GM18868 (cell line): ENCODE measurements at regions not wholly inside any gene's neighbourhood (a gene's known extent, or its start where the extent isn't known, plus 50 kb on each side); places are given as distances from the start of the nearest gene placed in this dataset.
A peak's percentile ranks its signal among the peaks of the same experiment; 100 is the strongest.
"Not testable (repeated sequence)": the region's sequence is repeated elsewhere in the genome, so short reads cannot be mapped to it uniquely, and the experiment has no call there.

Source experiments
- ATAC-seq: cut with Tn5 transposase; IDR thresholded peaks from one replicate; pipeline ENCODE4 v1.9.1; 2021; ENCODE audit warnings: mild to moderate bottlenecking, moderate library complexity; ENCODE audit not compliant: unreplicated experiment

DNA sequence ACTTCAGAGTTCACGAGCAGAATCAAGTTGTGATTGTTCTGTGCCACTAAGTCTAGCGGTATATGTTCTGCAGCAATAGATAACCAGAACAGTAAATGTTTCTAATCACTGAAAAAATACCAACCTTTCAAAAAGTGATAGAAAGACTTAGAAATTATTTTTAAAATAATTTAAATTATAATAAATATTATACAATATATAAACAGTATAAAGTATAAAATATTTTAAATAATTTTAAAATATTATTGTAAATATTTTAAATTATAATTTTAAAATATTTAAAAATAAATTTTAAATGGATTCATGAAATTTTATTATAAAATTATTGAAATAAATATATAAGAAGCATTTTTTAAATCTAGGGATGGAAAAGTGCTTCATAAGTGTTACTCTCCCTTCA lies 126.3 kb upstream of the ID2 start:
- ATAC-seq: no peak

DNA sequence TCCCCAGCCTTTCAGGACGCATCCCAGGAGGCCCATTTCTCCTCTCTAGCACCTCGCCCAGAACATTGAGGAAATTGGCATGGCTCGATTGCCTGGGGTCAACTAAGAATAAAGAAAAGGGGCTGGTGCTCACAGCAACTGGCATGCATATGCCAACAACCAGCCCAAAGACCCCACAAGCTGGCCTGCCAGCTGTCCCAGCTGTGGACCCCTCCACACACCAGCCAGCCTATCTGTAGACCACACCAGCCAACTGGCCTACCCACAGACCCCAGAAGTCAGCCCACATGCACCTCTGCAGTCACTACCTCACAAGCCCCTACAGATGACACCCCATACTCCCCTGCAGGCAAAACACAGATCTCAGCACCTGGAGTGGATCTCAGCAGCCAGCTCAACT lies 123.8 kb upstream of the ID2 start:
- ATAC-seq: no peak

DNA sequence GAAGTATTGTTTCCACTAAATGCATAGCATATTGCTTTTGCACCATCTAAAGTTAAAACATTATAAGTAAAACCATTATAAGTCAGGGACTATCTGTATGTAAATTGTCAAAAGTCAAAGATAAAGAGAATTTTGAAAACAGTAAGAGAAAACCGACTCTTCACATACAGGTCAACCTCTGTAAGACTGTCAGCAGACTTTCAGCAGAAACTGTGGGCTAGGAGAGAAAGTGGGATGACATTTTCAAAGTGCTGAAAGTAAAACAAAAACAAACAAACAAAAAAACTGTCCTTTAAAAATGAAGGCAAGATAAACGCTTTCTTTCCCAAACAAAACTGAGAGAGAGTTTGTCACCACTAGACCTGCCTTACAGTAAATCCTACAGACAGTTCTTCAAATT lies 122.9 kb upstream of the ID2 start:
- ATAC-seq: no peak

DNA sequence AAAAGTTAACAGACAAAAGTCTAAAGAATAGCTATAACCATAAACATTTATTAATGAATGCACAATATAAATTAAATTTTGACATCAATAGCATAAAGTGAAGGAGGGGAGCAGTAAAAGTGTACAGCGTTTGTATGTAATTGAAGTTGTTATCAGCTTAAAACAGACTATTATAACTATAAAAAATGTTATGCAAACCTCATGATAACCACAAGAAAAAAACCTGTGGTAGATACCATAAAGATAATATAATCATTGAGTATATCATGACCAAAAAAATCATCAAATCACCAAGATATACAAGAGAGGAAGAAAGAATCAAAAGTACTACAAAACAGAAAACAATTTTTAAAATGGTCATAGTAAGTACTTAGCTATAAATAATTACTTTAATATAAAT lies 122.1 kb upstream of the ID2 start:
- no peak for ATAC-seq

DNA sequence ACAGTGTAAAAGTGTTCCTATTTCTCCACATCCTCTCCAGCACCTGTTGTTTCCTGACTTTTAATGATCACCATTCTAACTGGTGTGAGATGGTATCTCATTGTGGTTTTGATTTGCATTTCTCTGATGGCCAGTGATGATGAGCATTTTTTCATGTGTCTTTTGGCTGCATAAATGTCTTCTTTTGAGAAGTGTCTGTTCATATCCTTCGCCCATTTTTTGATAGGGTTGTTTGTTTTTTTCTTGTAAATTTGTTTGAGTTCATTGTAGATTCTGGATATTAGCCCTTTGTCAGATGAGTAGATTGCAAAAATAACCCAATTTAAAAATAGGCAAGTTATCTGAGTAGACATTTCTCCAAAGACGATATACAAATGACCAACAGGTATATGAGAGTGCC lies 120.2 kb upstream of the ID2 start:
- ATAC-seq: not testable (repeated sequence)

DNA sequence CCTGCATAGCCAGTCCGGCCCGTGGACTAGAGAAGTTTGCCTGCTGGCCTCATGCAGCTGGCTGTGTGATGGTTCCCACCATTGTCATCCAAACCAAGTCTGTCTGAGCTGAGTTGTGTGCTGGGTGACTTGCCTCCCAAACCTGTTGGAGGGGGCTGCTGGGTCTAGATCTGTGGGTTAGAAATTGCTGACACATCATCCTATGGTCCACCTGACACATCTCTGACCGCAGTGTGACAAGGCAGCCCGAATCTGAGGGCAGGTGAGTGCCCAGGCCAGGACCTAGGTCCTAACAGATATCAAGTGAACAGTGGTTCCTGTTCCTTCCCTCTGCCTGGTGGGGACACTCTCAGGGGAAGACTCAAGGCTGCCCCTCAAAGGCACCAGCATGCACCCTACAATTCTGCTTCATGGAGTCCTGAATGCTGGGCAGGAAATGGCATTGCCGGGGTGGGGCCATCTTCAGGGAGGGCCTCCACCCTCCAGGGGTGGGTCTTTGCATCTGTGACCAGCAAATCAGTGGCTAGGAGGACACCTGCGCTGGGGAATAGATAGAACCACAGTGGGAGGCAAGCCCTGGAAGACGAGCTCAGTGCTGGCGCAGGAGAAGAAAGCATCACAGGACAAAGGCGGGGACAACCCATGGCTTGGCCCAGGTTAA lies 117.9 kb upstream of the ID2 start:
- no peak for ATAC-seq

DNA sequence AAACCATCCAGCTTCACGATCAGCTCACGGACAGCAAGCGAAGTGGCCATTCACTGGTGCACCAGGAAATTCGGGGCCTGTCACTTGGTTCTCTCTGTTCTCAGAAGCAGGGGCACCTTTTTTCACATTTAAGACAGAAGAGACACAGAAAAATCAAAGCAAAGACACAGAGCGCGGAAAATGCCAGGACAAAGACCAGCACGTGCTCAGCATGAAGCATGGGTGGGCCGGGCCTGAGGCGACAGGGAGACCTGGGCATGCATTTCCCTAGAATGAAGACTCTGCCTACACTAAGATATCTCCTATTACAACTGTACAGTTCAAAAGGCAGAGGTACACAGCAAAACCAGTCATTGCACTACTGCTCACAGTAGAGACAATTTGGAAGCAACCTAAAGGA lies 117.4 kb upstream of the ID2 start:
- no peak for ATAC-seq

DNA sequence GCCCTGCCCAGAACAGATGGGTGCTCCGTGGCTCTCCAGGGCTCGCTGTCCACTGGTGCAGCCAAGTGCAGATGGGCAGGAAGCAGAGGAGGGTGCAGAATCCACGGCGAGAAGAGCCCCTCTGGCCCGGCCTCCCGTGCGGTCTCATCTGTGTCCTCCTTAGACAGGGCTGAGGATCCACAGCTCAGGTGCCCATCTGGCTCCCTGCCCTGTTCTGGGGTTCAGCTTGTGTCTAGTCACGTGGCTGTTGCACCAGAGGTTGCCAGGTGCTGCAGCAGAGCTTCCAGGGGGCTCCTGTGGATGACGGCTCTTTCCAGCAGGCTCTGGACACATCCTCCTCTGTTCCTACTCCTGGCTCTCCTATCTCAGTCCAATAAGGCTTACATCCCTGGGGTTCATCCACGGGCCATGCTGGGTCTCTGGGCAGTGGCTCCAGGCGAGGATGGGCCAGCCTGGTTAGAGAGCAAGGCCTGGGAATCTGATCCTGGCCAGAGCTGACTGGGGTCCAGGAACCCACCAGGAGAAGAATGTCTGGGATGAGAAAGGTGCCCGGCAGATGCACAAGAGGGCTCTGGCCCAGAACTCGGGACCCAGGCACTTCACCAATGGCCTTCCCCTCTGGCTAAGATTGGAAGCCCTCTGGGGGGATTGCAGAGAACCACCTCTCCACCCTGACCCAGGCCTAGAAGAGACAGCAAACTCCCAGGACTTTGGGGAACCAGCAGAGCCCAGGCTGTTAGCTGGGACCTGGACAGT lies 116.3 kb upstream of the ID2 start:
- no peak for ATAC-seq

DNA sequence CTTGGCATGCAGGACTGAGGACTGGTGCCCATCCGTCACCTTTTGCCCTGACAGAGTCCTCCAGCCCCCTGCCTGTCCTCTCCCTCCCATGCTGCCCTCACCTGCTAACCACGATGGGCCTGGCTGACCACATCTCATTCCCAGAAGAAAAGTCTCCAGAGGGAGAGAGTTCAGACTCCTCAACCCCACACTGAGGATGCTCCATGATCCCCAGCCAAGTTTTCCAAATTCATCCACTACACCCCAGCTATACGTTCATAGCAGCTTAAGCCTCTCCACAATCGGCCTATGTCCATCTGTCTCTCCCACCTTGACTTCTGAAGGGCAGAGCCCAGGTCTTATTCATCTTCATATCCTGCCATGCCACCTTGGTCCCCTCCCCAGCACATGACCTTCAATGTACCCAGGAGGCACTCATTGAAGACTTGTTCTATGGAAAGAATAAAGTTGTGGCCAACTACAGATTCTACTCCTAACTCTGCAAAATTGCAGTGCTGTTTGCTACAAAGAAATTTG lies 115.6 kb upstream of the ID2 start:
- no peak for ATAC-seq

DNA sequence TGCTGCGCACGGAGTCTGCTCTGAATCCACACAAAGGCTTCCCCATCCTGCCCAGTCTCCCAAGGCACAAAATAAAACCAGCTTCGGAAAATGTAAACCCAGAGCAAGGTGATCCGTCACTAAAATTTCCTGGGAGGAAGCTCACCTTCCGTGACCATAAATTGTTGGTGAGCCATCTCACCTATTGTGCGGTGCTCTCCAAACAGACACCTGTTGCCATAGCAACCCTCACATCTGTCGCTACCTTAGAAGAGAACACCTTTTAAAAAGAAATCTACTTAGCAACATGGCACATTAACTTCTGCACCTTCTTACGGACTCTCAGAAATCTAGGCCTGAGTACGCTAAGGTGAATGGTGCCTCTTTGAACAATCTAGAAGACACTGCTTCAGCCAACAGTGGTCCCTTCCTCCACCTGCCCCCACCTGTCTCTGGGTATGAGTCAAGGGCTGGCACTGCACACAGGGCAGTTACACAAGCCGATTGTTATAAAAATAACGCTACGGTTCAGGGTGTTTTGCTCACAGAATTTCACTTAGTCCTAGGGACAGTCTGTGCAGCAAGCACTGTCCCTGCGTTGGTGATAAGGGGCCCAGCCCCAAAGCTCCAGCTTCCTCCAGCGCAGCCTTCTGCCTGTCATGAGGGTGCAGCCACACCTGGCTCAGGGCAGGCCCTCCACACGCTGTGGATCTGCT lies 114.9 kb upstream of the ID2 start:
- no peak for ATAC-seq

DNA sequence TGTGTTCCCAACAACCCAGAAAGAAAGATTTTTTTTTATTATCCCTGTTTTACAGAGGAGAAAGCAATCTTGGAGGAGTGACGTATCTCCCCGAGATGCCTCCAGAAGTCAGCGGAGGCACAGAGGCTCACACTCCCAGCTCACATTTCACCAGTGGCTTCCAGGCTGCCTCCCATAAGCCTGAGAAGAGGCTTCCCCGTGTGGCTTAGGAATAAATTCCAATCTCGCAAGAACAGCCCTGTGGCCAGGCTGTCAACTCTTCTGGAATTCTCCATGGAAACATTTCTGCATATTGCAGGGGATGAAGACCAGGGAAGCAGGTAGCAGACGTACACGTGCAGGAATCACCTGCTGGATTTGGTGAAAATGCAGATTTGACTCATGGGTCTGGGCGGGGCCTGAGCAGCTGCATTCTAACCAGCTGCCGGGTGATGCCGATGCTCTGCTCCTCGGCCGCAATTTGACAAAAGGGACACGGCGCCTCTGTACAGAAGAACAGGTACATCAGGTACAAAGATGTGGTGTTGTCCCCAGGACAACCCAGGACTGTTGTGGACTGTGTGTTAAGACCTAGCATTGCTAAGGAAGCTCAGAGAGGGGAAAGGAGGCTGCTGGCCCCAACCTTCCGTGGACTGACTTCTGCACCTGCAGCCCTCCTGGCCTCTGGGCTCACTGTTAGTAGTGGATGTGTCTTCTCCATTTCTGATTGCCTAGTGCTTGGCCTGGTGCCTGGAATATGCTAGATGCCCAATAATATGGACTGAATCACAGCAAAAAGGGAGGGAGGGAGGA lies 114.2 kb upstream of the ID2 start:
- ATAC-seq: no peak

DNA sequence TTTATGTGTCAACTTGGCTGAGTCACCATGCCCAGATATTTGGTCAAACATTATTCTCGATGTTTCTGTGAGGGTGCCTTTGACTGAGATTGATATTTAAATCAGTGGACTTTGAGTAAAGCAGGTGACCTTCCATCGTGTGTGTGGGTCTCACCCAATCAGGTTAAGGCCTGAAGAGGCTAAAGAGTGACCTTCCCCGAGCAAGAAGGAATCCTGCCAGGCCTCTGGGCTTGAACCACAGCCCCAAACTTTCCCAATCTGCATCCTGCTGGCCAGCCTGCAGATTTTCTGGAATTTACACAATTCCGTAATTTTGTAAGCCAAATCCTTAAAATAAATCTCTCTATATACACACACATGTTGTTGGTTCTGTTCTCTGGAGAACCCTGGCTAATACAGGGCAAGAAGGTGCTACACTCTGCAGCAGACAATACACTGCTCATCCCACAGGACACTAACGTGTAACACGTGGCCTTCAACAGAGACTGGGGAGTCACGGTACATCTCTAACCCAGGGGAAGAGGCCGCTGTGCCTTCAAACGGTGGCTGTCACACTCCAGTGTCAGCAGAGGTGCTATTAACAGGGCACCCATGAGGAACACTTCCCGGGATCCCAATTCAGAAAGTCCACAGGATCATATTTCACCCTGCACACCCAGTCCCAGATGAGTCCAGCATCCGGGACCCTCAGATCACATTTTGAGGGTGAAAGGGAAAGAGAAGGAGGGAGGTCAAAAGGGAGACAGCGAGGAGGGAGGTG lies 113.1 kb upstream of the ID2 start:
- ATAC-seq: no peak

DNA sequence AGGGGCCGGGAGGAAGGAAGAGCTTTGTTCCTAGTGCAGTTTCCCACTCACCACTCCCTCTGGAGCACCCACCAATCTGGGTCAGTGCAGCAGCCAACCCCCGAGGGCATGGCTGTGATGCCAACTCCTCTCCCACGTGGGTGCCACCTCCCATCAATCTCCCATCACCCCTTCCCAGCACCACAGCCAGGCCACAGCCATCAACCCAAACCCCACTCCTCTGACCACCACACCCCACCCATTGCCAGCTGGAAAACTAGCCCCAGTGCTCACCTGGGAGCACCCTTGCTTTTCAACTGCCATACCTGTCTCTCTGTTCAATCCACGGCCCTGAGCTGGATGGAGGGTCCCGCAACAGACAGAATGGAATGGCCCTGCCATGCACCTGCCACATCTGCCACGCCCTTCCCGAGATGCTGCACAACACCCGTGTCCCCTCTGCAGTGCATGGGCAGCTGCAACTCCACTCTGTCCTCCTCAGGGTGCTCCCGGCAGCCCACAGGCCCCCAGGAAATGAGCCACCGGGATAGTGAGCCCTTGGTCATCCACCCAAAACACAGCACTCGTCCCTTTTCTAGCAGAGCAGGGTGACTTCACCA lies 112.4 kb upstream of the ID2 start:
- no peak for ATAC-seq

DNA sequence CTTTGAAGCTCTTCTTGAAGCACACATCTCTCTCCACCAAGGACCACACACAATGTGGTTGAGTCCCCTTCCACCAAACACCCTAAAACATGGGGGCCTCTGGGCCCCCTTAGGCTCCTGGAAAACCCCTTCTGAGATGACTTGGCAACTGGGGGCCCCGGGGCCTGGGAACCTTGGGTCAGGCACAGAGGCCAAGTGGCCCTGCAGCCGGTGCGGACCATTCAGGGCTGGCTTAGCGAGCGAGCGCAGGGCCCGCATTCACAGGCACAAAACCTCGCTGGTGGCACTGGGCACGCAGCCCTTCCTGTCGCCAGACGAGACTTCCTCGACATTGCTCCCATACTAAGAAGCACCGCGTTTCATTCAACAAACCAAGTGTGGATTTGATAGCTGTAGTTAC lies 111.2 kb upstream of the ID2 start:
- no peak for ATAC-seq

DNA sequence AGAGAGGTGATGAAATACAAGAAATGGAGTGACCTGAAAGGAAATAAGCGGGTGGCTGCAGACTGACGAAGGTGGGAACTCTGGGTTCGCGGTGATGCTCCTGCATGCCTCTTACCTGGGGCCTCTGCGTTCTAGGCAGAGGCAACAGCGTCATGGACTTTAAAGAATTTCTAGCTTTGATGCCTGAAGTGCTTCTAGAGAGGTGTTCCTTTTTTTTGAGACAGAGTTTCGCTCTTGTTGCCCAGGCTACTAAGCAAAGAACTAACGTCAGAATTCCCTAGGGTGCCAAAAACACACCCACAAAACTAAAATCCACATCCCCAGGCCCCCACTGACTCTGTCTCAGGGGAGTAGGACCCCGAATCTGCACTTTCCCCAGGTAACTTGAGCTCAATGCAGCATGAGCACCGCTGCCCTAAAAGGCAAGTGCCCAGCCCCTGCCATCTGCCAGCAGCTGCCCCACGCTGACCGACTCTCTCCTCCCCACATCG lies 110.5 kb upstream of the ID2 start:
- peak; percentile 37 for ATAC-seq

DNA sequence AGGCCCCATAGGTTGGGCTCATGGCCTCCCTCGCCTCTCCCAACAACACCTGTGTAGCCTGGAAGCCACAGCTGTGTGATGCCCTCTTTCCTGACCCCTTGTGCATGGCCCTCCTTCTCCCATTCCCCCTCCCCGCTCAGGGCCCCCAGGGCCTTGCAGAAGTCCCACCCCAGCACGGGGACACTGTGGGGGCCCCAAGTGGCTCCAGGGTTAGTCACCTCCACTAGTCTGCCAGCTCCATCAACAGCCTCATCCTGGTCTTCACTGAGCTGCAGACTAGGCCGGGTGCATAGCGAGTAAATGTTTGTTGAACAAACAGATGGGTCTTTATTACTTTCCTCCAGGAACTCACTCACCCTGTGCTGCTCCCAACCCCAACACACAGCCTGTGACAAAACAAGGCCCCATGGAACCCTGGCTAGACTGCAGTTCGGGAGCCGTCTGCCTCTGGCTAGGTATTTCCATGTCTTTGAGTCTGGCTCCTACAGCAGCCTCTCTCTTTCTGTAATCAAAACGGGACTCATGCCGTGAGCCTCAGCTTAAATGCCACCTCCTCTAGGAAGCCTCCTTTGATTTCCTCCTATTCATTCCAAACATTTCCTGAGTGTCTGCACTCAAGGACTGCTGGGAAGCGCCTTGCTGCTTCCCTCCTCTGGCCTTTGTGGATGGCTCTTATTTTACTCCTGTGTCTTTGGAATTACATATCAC lies 109.9 kb upstream of the ID2 start:
- no peak for ATAC-seq

DNA sequence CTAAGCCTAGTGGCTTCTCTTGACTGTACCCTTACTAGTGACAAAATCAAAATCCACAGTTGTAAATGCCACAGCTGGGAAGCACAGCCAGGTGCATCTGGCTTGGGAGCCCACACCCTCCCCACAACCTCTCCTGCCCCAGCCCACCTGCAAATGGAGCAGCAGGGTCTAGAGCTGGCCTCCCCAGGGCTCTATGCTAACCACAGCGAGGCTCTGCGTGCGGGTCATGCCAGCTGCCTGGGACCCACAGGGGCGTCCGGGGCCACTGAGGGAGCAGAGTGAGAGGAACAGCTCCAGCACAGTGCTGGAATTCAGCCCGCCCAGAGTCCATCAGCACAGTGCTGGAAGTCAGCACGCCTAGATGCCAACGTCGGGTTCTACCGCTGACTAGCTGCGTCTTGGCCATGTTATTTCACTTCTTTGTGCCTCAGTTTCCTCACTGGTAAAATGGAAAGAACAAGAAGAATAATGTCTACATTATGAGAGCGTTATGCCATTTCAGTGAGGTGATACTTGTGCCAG lies 109.1 kb upstream of the ID2 start:
- ATAC-seq: no peak

DNA sequence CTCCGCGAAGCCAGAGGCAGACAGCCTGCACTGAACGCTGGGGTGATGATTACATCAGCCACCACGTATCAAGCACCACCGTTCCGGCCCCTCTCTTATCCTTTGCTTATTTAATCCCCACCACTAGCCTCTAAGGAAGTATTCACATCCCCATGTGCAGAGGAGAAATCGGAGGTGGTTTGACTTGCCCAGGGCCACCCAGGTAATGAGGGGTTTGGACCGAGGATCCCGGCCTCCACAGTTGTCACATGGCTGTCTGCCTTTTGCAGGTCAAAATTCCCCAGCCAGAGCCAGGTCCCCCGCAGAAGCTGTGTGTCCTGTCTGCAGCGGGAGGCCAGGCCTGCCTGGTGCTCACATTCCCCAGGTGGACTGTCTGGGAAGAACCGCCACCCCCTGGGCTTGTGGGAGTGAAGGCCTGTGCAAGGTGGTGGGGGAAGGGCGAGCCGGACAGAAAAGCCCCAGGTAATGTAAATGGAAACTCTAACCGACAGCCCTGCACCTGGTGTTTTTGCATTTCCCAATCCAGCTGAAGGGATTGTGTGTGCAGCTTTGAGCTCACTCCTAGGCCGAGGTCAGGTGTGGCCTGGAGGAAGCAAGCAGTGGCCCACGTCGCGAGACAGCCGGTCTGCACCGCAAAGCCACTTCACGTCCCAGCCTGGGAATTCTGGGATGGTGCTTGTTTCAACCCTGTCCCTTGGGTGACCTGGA lies 108.5 kb upstream of the ID2 start:
- no peak for ATAC-seq

DNA sequence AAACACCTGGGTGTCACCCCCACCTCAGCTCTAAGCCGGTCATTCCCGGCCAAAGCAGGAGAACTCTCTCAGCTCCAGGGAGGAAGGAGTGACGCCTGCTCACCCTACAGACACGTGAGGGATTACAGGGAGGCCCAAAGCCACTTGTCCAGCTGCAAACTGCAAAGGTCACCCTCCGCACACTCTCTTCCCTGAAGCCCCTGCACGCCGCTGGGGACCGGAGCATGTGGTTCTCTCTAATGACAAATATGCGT lies 108.0 kb upstream of the ID2 start:
- ATAC-seq: no peak
